Stimulated activated CD4-positive, alpha-beta T cell treated with anti-CD3 and anti-CD28 coated beads, Interleukin-1b, Interleukin-23, amount 100 ng/mL, for 48 hours (primary cell): ENCODE measurements at regions not wholly inside any gene's neighbourhood (a gene's known extent, or its start where the extent isn't known, plus 50 kb on each side); places are given as distances from the start of the nearest gene placed in this dataset.
"Not testable (repeated sequence)": the region's sequence is repeated elsewhere in the genome, so short reads cannot be mapped to it uniquely, and the experiment has no call there.

Experiments
- DNase-seq: peaks from one replicate; pipeline ENCODE4 v3.0.0-alpha.2; 2020

- no peak for DNase-seq
Measured at GRCh38 chr18:54433368-54433767, 75.7 kb downstream of the C18orf54 start.

GRCh38 chr18:54433857-54434256, 76.2 kb downstream of the C18orf54 start:
- DNase-seq, result no peak

- no peak for DNase-seq
Measured at GRCh38 chr18:54434453-54434852, 76.7 kb downstream of the C18orf54 start.

- no peak for DNase-seq
Measured at GRCh38 chr18:54436501-54436900, 78.8 kb downstream of the C18orf54 start.

- DNase-seq, result no peak
Measured at GRCh38 chr18:54440292-54440691, 82.6 kb downstream of the C18orf54 start.

- peak; percentile 37 for DNase-seq
Measured at GRCh38 chr18:54444319-54444914, 86.7 kb downstream of the C18orf54 start.

- no peak for DNase-seq
Measured at GRCh38 chr18:54453996-54454395, 96.3 kb downstream of the C18orf54 start.

- DNase-seq, result no peak
Measured at GRCh38 chr18:54465502-54465901, 107.8 kb downstream of the C18orf54 start.

- DNase-seq, result no peak
Measured at GRCh38 chr18:54466248-54467005, 108.7 kb downstream of the C18orf54 start.

GRCh38 chr18:54479365-54479764, 111.7 kb upstream of the DYNAP start:
- no peak for DNase-seq

GRCh38 chr18:54480616-54481015, 110.4 kb upstream of the DYNAP start:
- DNase-seq, result no peak

- DNase-seq, result not testable (repeated sequence)
Measured at GRCh38 chr18:54502451-54502850, 88.6 kb upstream of the DYNAP start.

- DNase-seq, result no peak
Measured at GRCh38 chr18:54503131-54503894, 87.7 kb upstream of the DYNAP start.

- DNase-seq, result no peak
Measured at GRCh38 chr18:54506516-54507261, 84.4 kb upstream of the DYNAP start.

GRCh38 chr18:54509793-54510192, 81.3 kb upstream of the DYNAP start:
- no peak for DNase-seq

- no peak for DNase-seq
Measured at GRCh38 chr18:54515149-54515548, 75.9 kb upstream of the DYNAP start.

GRCh38 chr18:54517521-54517920, 73.5 kb upstream of the DYNAP start:
- no peak for DNase-seq

GRCh38 chr18:54521846-54522245, 69.2 kb upstream of the DYNAP start:
- DNase-seq, result no peak

GRCh38 chr18:54528942-54529376, 62.1 kb upstream of the DYNAP start:
- DNase-seq, result no peak

GRCh38 chr18:54529444-54529843, 61.6 kb upstream of the DYNAP start:
- DNase-seq, result no peak

GRCh38 chr18:54530285-54530684, 60.8 kb upstream of the DYNAP start:
- no peak for DNase-seq

GRCh38 chr18:54531402-54532065, 59.5 kb upstream of the DYNAP start:
- no peak for DNase-seq

GRCh38 chr18:54532222-54532621, 58.8 kb upstream of the DYNAP start:
- DNase-seq, result no peak
